Effector memory CD8-positive, alpha-beta T cell (primary cell): ENCODE measurements at regions not wholly inside any gene's neighbourhood (a gene's known extent, or its start where the extent isn't known, plus 50 kb on each side); places are given as distances from the start of the nearest gene placed in this dataset.
"Not testable (repeated sequence)": the region's sequence is repeated elsewhere in the genome, so short reads cannot be mapped to it uniquely, and the experiment has no call there.

ENCODE experiments used
- ATAC-seq: fragments of 150-1000 bp; cut with Tn5 transposase; replicated peaks from 2 replicates; pipeline ENCODE4 v1.10.0; 2021; ENCODE audit warnings: mild to moderate bottlenecking, moderate library complexity
- DNase-seq, 3 experiments: peaks; one replicate each; pipeline ENCODE4 v3.0.0; 2021
- H3K27ac Mint-ChIP-seq, 2 donors: one replicate each; pipeline ENCODE4 v1.8.0; 2022; ENCODE audit warnings: mild to moderate bottlenecking in 2 of 2, mixed read lengths in 2 of 2, moderate library complexity in 2 of 2
- H3K27me3 Mint-ChIP-seq, 2 donors: one replicate each; pipeline ENCODE4 v1.8.0; 2022; ENCODE audit warnings: mixed read lengths in 2 of 2
- H3K36me3 Mint-ChIP-seq: one replicate; pipeline ENCODE4 v1.8.0; 2022; ENCODE audit warnings: mild to moderate bottlenecking, moderate library complexity, mixed read lengths; ENCODE audit not compliant: insufficient read depth
- H3K4me1 Mint-ChIP-seq, 2 donors: one replicate each; pipeline ENCODE4 v1.8.0; 2022; ENCODE audit warnings: low read depth in 2 of 2, mixed read lengths in 2 of 2
- H3K4me3 Mint-ChIP-seq, 2 donors: one replicate each; pipeline ENCODE4 v1.8.0; 2022; ENCODE audit warnings: mild to moderate bottlenecking in 2 of 2, mixed read lengths in 2 of 2, moderate library complexity in 2 of 2
- H3K9me3 Mint-ChIP-seq, 2 donors: one replicate each; pipeline ENCODE4 v1.8.0; 2022; ENCODE audit warnings: mixed read lengths in 2 of 2

- H3K4me1 Mint-ChIP-seq = no peaks in the 10 kb centered on the region
- DNase-seq = no peak
- H3K9me3 Mint-ChIP-seq = peaks cover 4 to 5% of the 10 kb centered on the region in 2 donors
- H3K36me3 Mint-ChIP-seq = no peaks in the 10 kb centered on the region
- ATAC-seq = no peak
- H3K27ac Mint-ChIP-seq = no peak overlapping the region
- no peaks in the 10 kb centered on the region for H3K27me3 Mint-ChIP-seq
- H3K4me3 Mint-ChIP-seq = no peak overlapping the region
These were observed 799.6 kb downstream of the KCNJ3 start for GRCh38 chr2:155498106-155498505.

DNA sequence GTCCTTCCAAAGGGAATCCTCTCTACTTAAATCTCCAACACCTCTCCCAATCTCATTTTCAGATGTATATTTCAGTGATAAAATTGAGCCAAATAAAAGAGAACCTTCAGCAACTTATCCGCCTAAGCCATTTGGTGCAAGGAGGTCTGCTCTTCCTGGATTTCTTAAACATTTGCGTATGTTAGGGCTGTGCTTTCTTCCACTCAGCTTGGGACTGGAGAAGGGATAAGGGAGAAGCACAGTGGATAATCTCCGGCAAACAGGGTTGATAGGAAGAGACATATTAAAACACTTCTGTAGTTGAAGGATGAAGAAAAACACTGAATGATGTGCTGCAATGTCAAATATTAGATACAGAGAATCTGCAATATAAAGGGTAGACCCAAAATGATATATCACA is 796.2 kb downstream of the KCNJ3 start:
- DNase-seq (no peak), ATAC-seq (no peak)
- H3K27me3 Mint-ChIP-seq = no peaks in the 10 kb centered on the region
- H3K36me3 Mint-ChIP-seq = no peaks in the 10 kb centered on the region
- no peaks in the 10 kb centered on the region for H3K4me1 Mint-ChIP-seq
- peaks cover 5 to 7% of the 10 kb centered on the region in 2 donors for H3K9me3 Mint-ChIP-seq
- H3K4me3 Mint-ChIP-seq = no peak overlapping the region
- H3K27ac Mint-ChIP-seq = no peak overlapping the region

- no peak for DNase-seq
- Mint-ChIP-seq H3K4me3 (no peak overlapping the region), H3K36me3 (no peaks in the 10 kb centered on the region), H3K27me3 (no peaks in the 10 kb centered on the region), H3K27ac (no peak overlapping the region), H3K9me3 (no peaks in the 10 kb centered on the region), H3K4me1 (no peaks in the 10 kb centered on the region)
- no peak for ATAC-seq
These were observed 786.8 kb downstream of the KCNJ3 start for GRCh38 chr2:155485141-155485842.

GRCh38 chr2:155481141-155481540 is 782.6 kb downstream of the KCNJ3 start:
- ATAC-seq = no peak
- no peaks in the 10 kb centered on the region for H3K36me3 Mint-ChIP-seq
- H3K27me3 Mint-ChIP-seq = no peaks in the 10 kb centered on the region
- DNase-seq = no peak
- H3K4me1 Mint-ChIP-seq = no peaks in the 10 kb centered on the region
- no peak overlapping the region for H3K27ac Mint-ChIP-seq
- H3K4me3 Mint-ChIP-seq = no peak overlapping the region
- peaks cover 0 to 6% of the 10 kb centered on the region in 2 donors for H3K9me3 Mint-ChIP-seq

GRCh38 chr2:155472018-155472417 is 773.5 kb downstream of the KCNJ3 start:
- not testable (repeated sequence) for H3K4me3 Mint-ChIP-seq, ATAC-seq, H3K27me3 Mint-ChIP-seq, H3K27ac Mint-ChIP-seq, H3K9me3 Mint-ChIP-seq, H3K36me3 Mint-ChIP-seq, H3K4me1 Mint-ChIP-seq, DNase-seq

- H3K27me3 Mint-ChIP-seq = no peaks in the 10 kb centered on the region
- DNase-seq (no peak), ATAC-seq (no peak)
- peaks cover 0 to 3% of the 10 kb centered on the region in 2 donors for H3K9me3 Mint-ChIP-seq
- no peak overlapping the region for H3K27ac Mint-ChIP-seq
- H3K36me3 Mint-ChIP-seq = no peaks in the 10 kb centered on the region
- no peaks in the 10 kb centered on the region for H3K4me1 Mint-ChIP-seq
- no peak overlapping the region for H3K4me3 Mint-ChIP-seq
These were observed 757.7 kb downstream of the KCNJ3 start for GRCh38 chr2:155456222-155456621.

GRCh38 chr2:155442755-155443372 is 744.4 kb downstream of the KCNJ3 start:
- ATAC-seq = no peak
- DNase-seq = no peak

DNA sequence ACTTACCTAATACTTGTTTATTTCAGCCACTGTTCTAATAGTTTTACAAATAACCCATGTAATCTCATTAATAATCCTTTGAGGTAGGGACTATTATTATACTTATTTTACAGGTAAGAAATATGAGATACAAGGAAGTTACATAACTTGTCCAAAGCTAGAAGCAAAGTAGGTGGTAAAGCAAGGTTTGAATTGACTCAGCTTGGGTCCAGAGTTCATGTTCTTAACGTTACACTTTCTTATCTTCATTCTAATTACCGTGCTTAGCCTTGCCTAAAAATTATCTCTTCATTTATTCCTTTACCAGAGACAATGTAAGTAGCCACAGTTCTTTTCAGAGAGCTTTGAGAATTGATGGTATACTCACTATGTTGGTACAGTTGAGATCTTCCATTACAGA is 743.6 kb downstream of the KCNJ3 start:
- Mint-ChIP-seq H3K4me3 (no peak overlapping the region), H3K36me3 (no peaks in the 10 kb centered on the region), H3K27me3 (no peaks in the 10 kb centered on the region), H3K4me1 (no peaks in the 10 kb centered on the region), H3K9me3 (peaks cover 2 to 7% of the 10 kb centered on the region in 2 donors), H3K27ac (no peak overlapping the region)
- DNase-seq = no peak
- ATAC-seq = no peak

More at GRCh38 chr2:155442755-155443372, 744.4 kb downstream of the KCNJ3 start:
- peaks cover 2 to 7% of the 10 kb centered on the region in 2 donors for H3K9me3 Mint-ChIP-seq
- no peaks in the 10 kb centered on the region for H3K4me1 Mint-ChIP-seq
- H3K36me3 Mint-ChIP-seq = no peaks in the 10 kb centered on the region
- H3K27ac Mint-ChIP-seq = no peak overlapping the region
- no peak overlapping the region for H3K4me3 Mint-ChIP-seq
- no peaks in the 10 kb centered on the region for H3K27me3 Mint-ChIP-seq

DNA sequence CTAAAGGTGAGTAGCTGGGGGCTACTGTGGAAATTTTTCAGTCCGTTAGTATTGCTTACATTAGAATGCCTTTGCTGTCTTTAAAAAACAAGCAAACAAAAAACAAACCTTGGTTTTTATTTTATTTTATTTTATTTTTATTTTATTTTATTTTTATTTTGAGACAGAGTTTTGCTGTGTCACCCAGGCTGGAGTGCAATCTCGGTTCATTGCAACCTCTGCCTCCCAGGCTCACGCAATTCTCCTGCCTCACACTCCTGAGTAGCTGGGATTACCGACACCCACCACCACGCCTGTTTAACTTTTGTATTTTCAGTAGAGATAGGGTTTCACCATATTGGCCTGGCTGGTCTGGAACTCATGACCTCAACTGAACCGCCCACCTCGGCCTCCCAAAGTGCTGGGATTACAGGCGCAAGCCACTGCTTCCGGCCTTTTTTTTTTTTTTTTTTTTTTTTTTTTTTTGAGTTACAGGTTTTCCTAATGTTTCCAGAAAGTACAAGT is 732.6 kb downstream of the KCNJ3 start:
- Mint-ChIP-seq H3K36me3 (no peaks in the 10 kb centered on the region), H3K9me3 (peaks cover 7 to 8% of the 10 kb centered on the region in 2 donors), H3K27me3 (no peaks in the 10 kb centered on the region), H3K4me3 (no peak overlapping the region), H3K4me1 (no peaks in the 10 kb centered on the region), H3K27ac (no peak overlapping the region)
- DNase-seq = no peak
- ATAC-seq = no peak

GRCh38 chr2:155427470-155427869 is 729.0 kb downstream of the KCNJ3 start:
- Mint-ChIP-seq H3K36me3 (no peaks in the 10 kb centered on the region), H3K27me3 (no peaks in the 10 kb centered on the region), H3K4me3 (no peak overlapping the region), H3K27ac (no peak overlapping the region), H3K9me3 (peaks cover 5 to 7% of the 10 kb centered on the region in 2 donors), H3K4me1 (no peaks in the 10 kb centered on the region)
- DNase-seq (no peak), ATAC-seq (no peak)

DNA sequence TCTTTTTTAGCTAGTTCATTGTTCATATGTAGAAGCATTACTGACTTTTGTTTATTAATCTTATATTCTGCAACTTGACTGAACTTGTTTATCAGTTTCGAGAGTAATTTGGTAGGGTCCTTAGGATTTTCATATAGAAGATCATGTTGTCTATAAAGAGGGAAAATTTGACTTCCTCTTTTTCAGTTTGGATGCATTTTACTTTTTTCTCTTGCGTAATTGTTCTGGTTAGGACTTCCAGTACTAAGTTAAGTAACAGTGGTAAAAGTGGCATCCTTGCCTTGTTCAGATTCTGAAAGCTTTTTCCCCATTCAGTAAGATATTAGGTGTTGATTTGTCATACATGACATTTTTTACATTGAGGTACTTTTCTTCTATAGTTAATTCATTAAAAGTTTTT is 726.0 kb downstream of the KCNJ3 start:
- Mint-ChIP-seq H3K27ac (no peak overlapping the region), H3K9me3 (peaks cover 5 to 7% of the 10 kb centered on the region in 2 donors), H3K4me3 (no peak overlapping the region), H3K27me3 (no peaks in the 10 kb centered on the region), H3K36me3 (no peaks in the 10 kb centered on the region), H3K4me1 (no peaks in the 10 kb centered on the region)
- no peak for DNase-seq
- no peak for ATAC-seq

DNA sequence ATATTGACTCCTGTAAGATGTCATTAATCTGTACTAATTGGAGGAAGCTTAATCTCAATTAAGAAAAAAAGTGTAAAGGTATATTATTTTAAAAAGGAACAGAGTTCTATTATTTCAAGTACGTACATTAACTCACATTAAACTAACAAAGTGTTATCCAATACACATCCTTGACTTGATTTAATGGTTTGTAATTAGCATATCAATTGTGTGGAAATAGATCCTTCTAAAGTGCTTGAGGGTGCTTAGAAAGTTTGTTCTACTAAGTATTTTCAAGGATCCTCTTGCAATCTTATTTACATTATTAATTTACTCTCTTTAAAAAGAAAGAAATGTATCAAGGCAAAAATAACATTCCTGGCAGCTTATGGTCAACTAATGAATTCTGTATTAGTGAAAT is 720.3 kb downstream of the KCNJ3 start:
- H3K27me3 Mint-ChIP-seq = no peaks in the 10 kb centered on the region
- no peaks in the 10 kb centered on the region for H3K36me3 Mint-ChIP-seq
- H3K27ac Mint-ChIP-seq = no peak overlapping the region
- no peaks in the 10 kb centered on the region for H3K9me3 Mint-ChIP-seq
- ATAC-seq = no peak
- DNase-seq = no peak
- no peak overlapping the region for H3K4me3 Mint-ChIP-seq
- no peaks in the 10 kb centered on the region for H3K4me1 Mint-ChIP-seq

GRCh38 chr2:155412598-155412997 is 714.1 kb downstream of the KCNJ3 start:
- ATAC-seq (no peak), DNase-seq (no peak)
- no peak overlapping the region for H3K27ac Mint-ChIP-seq
- no peaks in the 10 kb centered on the region for H3K36me3 Mint-ChIP-seq
- H3K27me3 Mint-ChIP-seq = no peaks in the 10 kb centered on the region
- no peak overlapping the region for H3K4me3 Mint-ChIP-seq
- peaks cover 0 to 2% of the 10 kb centered on the region in 2 donors for H3K9me3 Mint-ChIP-seq
- H3K4me1 Mint-ChIP-seq = no peaks in the 10 kb centered on the region

DNA sequence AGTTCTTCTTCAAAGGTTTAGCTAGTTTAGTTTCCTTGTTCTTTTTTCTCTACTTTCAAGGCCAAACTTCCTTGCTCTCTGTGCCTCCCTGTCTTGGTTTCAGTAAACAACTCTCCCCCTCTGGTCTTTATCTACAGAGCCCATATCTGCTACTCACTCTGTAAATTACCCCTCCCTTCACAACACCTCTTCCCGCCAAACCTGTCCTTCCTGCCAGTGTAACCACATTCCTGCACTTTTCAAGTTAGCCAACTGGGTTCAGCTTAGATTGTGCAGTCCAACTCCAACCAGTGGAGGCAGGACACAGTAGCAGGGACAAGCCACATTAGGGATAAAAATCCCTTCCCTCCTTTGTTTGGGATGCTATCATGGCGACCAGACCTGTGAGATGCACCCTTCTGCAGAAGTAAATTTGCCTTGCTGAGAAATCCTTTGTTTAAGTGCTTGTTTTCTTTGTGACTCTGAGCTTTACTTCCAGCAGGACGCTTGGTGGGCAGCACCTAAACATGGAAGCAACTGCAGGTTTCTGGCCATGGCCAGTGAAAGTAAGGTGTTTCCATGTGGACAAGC is 706.0 kb downstream of the KCNJ3 start:
- H3K27ac Mint-ChIP-seq = no peak overlapping the region
- no peaks in the 10 kb centered on the region for H3K4me1 Mint-ChIP-seq
- no peak for DNase-seq
- H3K27me3 Mint-ChIP-seq = no peaks in the 10 kb centered on the region
- ATAC-seq = no peak
- no peaks in the 10 kb centered on the region for H3K36me3 Mint-ChIP-seq
- H3K9me3 Mint-ChIP-seq = peaks cover 10 to 12% of the 10 kb centered on the region in 2 donors
- no peak overlapping the region for H3K4me3 Mint-ChIP-seq
